ENCODE measurements at regions not wholly inside any gene's neighbourhood (a gene's known extent, or its start where the extent isn't known, plus 50 kb on each side); places are given as distances from the start of the nearest gene placed in this dataset.
"Not testable (repeated sequence)": the region's sequence is repeated elsewhere in the genome, so short reads cannot be mapped to it uniquely, and the experiment has no call there.

- DNase-seq (ENCODE audit: low read depth): no peak
- TF ChIP-seq CTCF (IDR thresholded peaks at IDR 0.05; ENCODE audit: low read depth, low read length) (no peak), POLR2A (IDR thresholded peaks at IDR 0.05; ENCODE audit: extremely low read depth, insufficient read length) (no peak), MYC (IDR thresholded peaks at IDR 0.05; ENCODE audit: low read depth, low read length) (no peak), MAX (IDR thresholded peaks at IDR 0.05; ENCODE audit: low read depth, low read length) (no peak)
- H3K4me3 ChIP-seq (ENCODE audit: low read depth, low read length): no peak overlapping the region
Observed at GRCh38 chr19:28436320-28436719, 776.6 kb downstream of the UQCRFS1 start.

- H3K4me3 ChIP-seq (ENCODE audit: low read depth, low read length): no peak overlapping the region
- no peak for TF ChIP-seq MYC (IDR thresholded peaks at IDR 0.05; ENCODE audit: low read depth, low read length)
- DNase-seq (ENCODE audit: low read depth): no peak
Observed at GRCh38 chr19:28435551-28436271, 777.2 kb downstream of the UQCRFS1 start.

- H3K4me3 ChIP-seq (ENCODE audit: low read depth, low read length); DNase-seq (ENCODE audit: low read depth): not testable (repeated sequence)
Observed at GRCh38 chr19:28434794-28435193, 778.2 kb downstream of the UQCRFS1 start.

- not testable (repeated sequence) for H3K4me3 ChIP-seq (ENCODE audit: low read depth, low read length)
Observed at GRCh38 chr19:28434365-28434764, 778.6 kb downstream of the UQCRFS1 start.

GRCh38 chr19:28433166-28433565 lies 779.8 kb downstream of the UQCRFS1 start:
- H3K4me3 ChIP-seq (ENCODE audit: low read depth, low read length); DNase-seq (ENCODE audit: low read depth): not testable (repeated sequence)

More at GRCh38 chr19:28434365-28434764, 778.6 kb downstream of the UQCRFS1 start:
- DNase-seq (ENCODE audit: low read depth): not testable (repeated sequence)

- TF ChIP-seq POLR2A (IDR thresholded peaks at IDR 0.05; ENCODE audit: extremely low read depth, insufficient read length) (no peak), CTCF (IDR thresholded peaks at IDR 0.05; ENCODE audit: low read depth, low read length) (no peak), MAX (IDR thresholded peaks at IDR 0.05; ENCODE audit: low read depth, low read length) (no peak), MYC (IDR thresholded peaks at IDR 0.05; ENCODE audit: low read depth, low read length) (no peak)
- no peak for DNase-seq (ENCODE audit: low read depth)
- H3K4me3 ChIP-seq (ENCODE audit: low read depth, low read length): no peak overlapping the region
Observed at GRCh38 chr19:28430214-28430613, 782.7 kb downstream of the UQCRFS1 start.

GRCh38 chr19:28429356-28429755 lies 783.6 kb downstream of the UQCRFS1 start:
- H3K4me3 ChIP-seq (ENCODE audit: low read depth, low read length): no peak overlapping the region
- no peak for TF ChIP-seq MYC (IDR thresholded peaks at IDR 0.05; ENCODE audit: low read depth, low read length)
- TF ChIP-seq POLR2A (IDR thresholded peaks at IDR 0.05; ENCODE audit: extremely low read depth, insufficient read length): no peak
- no peak for TF ChIP-seq MAX (IDR thresholded peaks at IDR 0.05; ENCODE audit: low read depth, low read length)
- TF ChIP-seq CTCF (IDR thresholded peaks at IDR 0.05; ENCODE audit: low read depth, low read length): no peak
- no peak for DNase-seq (ENCODE audit: low read depth)

GRCh38 chr19:28428663-28429348 lies 784.1 kb downstream of the UQCRFS1 start:
- no peak overlapping the region for H3K4me3 ChIP-seq (ENCODE audit: low read depth, low read length)
- no peak for DNase-seq (ENCODE audit: low read depth)
- TF ChIP-seq MYC (IDR thresholded peaks at IDR 0.05; ENCODE audit: low read depth, low read length): no peak
